ENCODE measurements at regions not wholly inside any gene's neighbourhood (a gene's known extent, or its start where the extent isn't known, plus 50 kb on each side); places are given as distances from the start of the nearest gene placed in this dataset.

- DNase-seq (ENCODE audit: low read depth): no peak
- ChIA-PET CTCF (no interaction called here), POLR2A (no interaction called here)
- no peak for TF ChIP-seq CTCF (IDR thresholded peaks at IDR 0.05; ENCODE audit: insufficient read depth, low read depth, low read length)
- no peaks in the 10 kb centered on the region for H3K27me3 ChIP-seq (ENCODE audit: control insufficient read depth, insufficient read depth, low read length)
- no peaks in the 10 kb centered on the region for H3K36me3 ChIP-seq (ENCODE audit: control insufficient read depth, insufficient read depth, low read length)
- H3K4me3 ChIP-seq (ENCODE audit: low read depth, low read length): no peak overlapping the region
Observed at GRCh38 chr4:59630235-59630634, 1569.9 kb upstream of the ADGRL3 start.

DNA sequence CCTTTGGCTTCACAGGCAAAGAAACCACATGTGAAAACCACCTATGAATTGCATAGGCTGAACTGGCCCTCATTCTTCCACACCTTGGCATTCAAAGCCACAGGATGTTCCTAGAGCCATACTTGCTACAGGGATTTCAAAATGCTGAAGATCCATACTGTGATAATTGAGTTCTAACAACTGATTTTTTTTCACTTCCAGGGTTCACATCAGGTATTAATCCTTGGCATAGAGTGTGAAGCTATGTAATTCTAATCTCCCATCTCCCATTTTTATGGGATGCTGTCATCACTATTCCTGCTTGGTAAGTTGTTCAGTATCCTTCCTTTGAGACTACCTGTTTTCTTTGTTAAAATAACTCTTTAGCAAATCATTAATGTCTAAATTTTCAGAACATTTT is 1569.2 kb upstream of the ADGRL3 start:
- CTCF ChIA-PET: no interaction called here
- TF ChIP-seq CTCF (IDR thresholded peaks at IDR 0.05; ENCODE audit: insufficient read depth, low read depth, low read length): no peak
- Histone ChIP-seq H3K27me3 (ENCODE audit: control insufficient read depth, insufficient read depth, low read length) (no peaks in the 10 kb centered on the region), H3K36me3 (ENCODE audit: control insufficient read depth, insufficient read depth, low read length) (no peaks in the 10 kb centered on the region), H3K4me3 (ENCODE audit: low read depth, low read length) (no peak overlapping the region)
- no peak for DNase-seq (ENCODE audit: low read depth)
- POLR2A ChIA-PET: no interaction called here

GRCh38 chr4:59637596-59637995 is 1562.5 kb upstream of the ADGRL3 start:
- H3K27me3 ChIP-seq (ENCODE audit: control insufficient read depth, insufficient read depth, low read length): no peaks in the 10 kb centered on the region
- no peak for DNase-seq (ENCODE audit: low read depth)
- ChIA-PET CTCF (no interaction called here), POLR2A (no interaction called here)
- TF ChIP-seq CTCF (IDR thresholded peaks at IDR 0.05; ENCODE audit: insufficient read depth, low read depth, low read length): no peak
- H3K4me3 ChIP-seq (ENCODE audit: low read depth, low read length): no peak overlapping the region
- no peaks in the 10 kb centered on the region for H3K36me3 ChIP-seq (ENCODE audit: control insufficient read depth, insufficient read depth, low read length)

DNA sequence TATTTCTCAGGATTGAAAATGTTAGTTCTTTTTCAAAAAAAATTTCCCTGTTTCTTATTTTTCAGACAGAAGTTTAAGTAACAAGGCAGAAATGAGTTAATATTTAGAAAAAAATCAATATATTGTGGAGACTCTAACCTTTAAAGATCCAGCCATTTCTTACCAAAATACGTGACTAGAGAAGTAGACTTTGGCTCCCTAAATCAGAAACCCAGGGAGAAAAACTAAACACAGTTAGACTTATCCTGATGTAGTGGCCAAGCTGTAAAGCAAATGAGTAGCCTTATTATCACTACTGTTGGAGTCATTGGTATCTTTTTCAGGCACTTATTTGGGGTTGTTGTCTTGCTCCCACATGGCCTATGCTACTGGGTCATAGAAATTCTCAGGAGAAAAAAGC is 1556.4 kb upstream of the ADGRL3 start:
- POLR2A ChIA-PET: no interaction called here
- TF ChIP-seq CTCF (IDR thresholded peaks at IDR 0.05; ENCODE audit: insufficient read depth, low read depth, low read length): no peak
- H3K4me3 ChIP-seq (ENCODE audit: low read depth, low read length): no peak overlapping the region
- H3K36me3 ChIP-seq (ENCODE audit: control insufficient read depth, insufficient read depth, low read length): no peaks in the 10 kb centered on the region
- no peaks in the 10 kb centered on the region for H3K27me3 ChIP-seq (ENCODE audit: control insufficient read depth, insufficient read depth, low read length)
- no peak for DNase-seq (ENCODE audit: low read depth)
- CTCF ChIA-PET: no interaction called here

- CTCF ChIA-PET: no interaction called here
- no peak for TF ChIP-seq CTCF (IDR thresholded peaks at IDR 0.05; ENCODE audit: insufficient read depth, low read depth, low read length)
- no peaks in the 10 kb centered on the region for H3K27me3 ChIP-seq (ENCODE audit: control insufficient read depth, insufficient read depth, low read length)
Observed at GRCh38 chr4:59644765-59645164, 1555.4 kb upstream of the ADGRL3 start.

More at GRCh38 chr4:59644765-59645164, 1555.4 kb upstream of the ADGRL3 start:
- POLR2A ChIA-PET: no interaction called here
- Histone ChIP-seq H3K4me3 (ENCODE audit: low read depth, low read length) (no peak overlapping the region), H3K36me3 (ENCODE audit: control insufficient read depth, insufficient read depth, low read length) (no peaks in the 10 kb centered on the region)
- DNase-seq (ENCODE audit: low read depth): no peak
